Thymus (tissue), 11 donors: ENCODE measurements at regions not wholly inside any gene's neighbourhood (a gene's known extent, or its start where the extent isn't known, plus 50 kb on each side); places are given as distances from the start of the nearest gene placed in this dataset.
A peak's percentile ranks its signal among the peaks of the same experiment; 100 is the strongest.

Experiments used
- DNase-seq, 9 donors: peaks; one replicate each; pipeline ENCODE4 v3.0.0-alpha.2; 2013; ENCODE audit warnings: low spot score in 9 of 9, low read depth in 6 of 9, missing footprints in 1 of 9
- H3K27ac ChIP-seq, 2 donors: one replicate each; pipeline ENCODE4 v1.5.1; 2013; ENCODE audit warnings: control low read depth in 1 of 2, low read depth in 1 of 2, low read length in 1 of 2, mild to moderate bottlenecking in 1 of 2, moderate library complexity in 1 of 2
- H3K27me3 ChIP-seq, 2 donors: one replicate each; pipeline ENCODE4 v1.5.1; 2013; ENCODE audit warnings: low read length in 1 of 2; ENCODE audit not compliant: control insufficient read depth in 2 of 2, insufficient read depth in 1 of 2
- H3K36me3 ChIP-seq, 2 donors: one replicate each; pipeline ENCODE4 v1.5.1; 2013; ENCODE audit warnings: low read length in 1 of 2, mild to moderate bottlenecking in 1 of 2, moderate library complexity in 1 of 2; ENCODE audit not compliant: control insufficient read depth in 2 of 2, insufficient read depth in 2 of 2
- H3K4me1 ChIP-seq, 2 donors: one replicate each; pipeline ENCODE4 v1.5.1; 2013; ENCODE audit warnings: low read length in 2 of 2; ENCODE audit not compliant: control insufficient read depth in 2 of 2, insufficient read depth in 2 of 2
- H3K4me3 ChIP-seq, 2 donors: one replicate each; pipeline ENCODE4 v1.5.1; 2013; ENCODE audit warnings: low read length in 2 of 2, control low read depth in 1 of 2, mild to moderate bottlenecking in 1 of 2
- H3K9me3 ChIP-seq, 2 donors: one replicate each; pipeline ENCODE4 v1.5.1; 2013; ENCODE audit warnings: low read length in 1 of 2, mild to moderate bottlenecking in 1 of 2; ENCODE audit not compliant: control insufficient read depth in 2 of 2, insufficient read depth in 1 of 2
- WGBS: extraction: QIAGEN DNeasy Blood & Tissue Kit; methylation state at CpG from one replicate; pipeline ENCODE4 v1.1.7; 2013; 5-methylcytosine and 5-hydroxymethylcytosine counted together
- donor health status: healthy.

- no peaks in the 10 kb centered on the region for H3K9me3 ChIP-seq
- H3K4me3 ChIP-seq = peak overlapping the region in 1 of 2 donors; percentile 9
- no peaks in the 10 kb centered on the region for H3K27me3 ChIP-seq
- WGBS = 53% methylated on average over 7 of the region's 7 CpGs
- no peaks in the 10 kb centered on the region for H3K4me1 ChIP-seq
- H3K36me3 ChIP-seq = no peaks in the 10 kb centered on the region
- DNase-seq = no peak
- peak overlapping the region; percentile 20 to 72 for H3K27ac ChIP-seq
These were observed 425.7 kb upstream of the USP24 start for GRCh38 chr1:55640708-55641473.

- 95% methylated on average over 5 of the region's 5 CpGs for WGBS
- no peak overlapping the region for H3K27ac ChIP-seq
- no peaks in the 10 kb centered on the region for H3K27me3 ChIP-seq
- H3K9me3 ChIP-seq = no peaks in the 10 kb centered on the region
- H3K4me3 ChIP-seq = no peak overlapping the region
- no peaks in the 10 kb centered on the region for H3K4me1 ChIP-seq
- no peaks in the 10 kb centered on the region for H3K36me3 ChIP-seq
- no peak for DNase-seq
These were observed 424.4 kb upstream of the USP24 start for GRCh38 chr1:55639526-55639925.

- Histone ChIP-seq H3K9me3 (no peaks in the 10 kb centered on the region), H3K27me3 (no peaks in the 10 kb centered on the region), H3K4me1 (no peaks in the 10 kb centered on the region), H3K4me3 (no peak overlapping the region), H3K36me3 (no peaks in the 10 kb centered on the region), H3K27ac (no peak overlapping the region)
- WGBS = 96% methylated on average over 1 of the region's 1 CpG
- DNase-seq = no peak
These were observed 423.9 kb upstream of the USP24 start for GRCh38 chr1:55639051-55639450.

- Histone ChIP-seq H3K9me3 (no peaks in the 10 kb centered on the region), H3K27ac (no peak overlapping the region), H3K36me3 (no peaks in the 10 kb centered on the region), H3K4me1 (no peaks in the 10 kb centered on the region), H3K4me3 (no peak overlapping the region), H3K27me3 (no peaks in the 10 kb centered on the region)
- no peak for DNase-seq
- 97% methylated on average over 1 of the region's 1 CpG for WGBS
These were observed 421.5 kb upstream of the USP24 start for GRCh38 chr1:55636696-55637095.

- no peak overlapping the region for H3K27ac ChIP-seq
- no peaks in the 10 kb centered on the region for H3K36me3 ChIP-seq
- H3K4me3 ChIP-seq = no peak overlapping the region
- no peaks in the 10 kb centered on the region for H3K27me3 ChIP-seq
- no peak for DNase-seq
- WGBS = 47% methylated on average over 2 of the region's 2 CpGs
- H3K9me3 ChIP-seq = no peaks in the 10 kb centered on the region
- H3K4me1 ChIP-seq = no peaks in the 10 kb centered on the region
These were observed 420.7 kb upstream of the USP24 start for GRCh38 chr1:55635856-55636255.

GRCh38 chr1:55634516-55634915 lies 419.4 kb upstream of the USP24 start:
- H3K4me3 ChIP-seq = no peak overlapping the region
- no peaks in the 10 kb centered on the region for H3K9me3 ChIP-seq
- no peaks in the 10 kb centered on the region for H3K27me3 ChIP-seq
- H3K36me3 ChIP-seq = no peaks in the 10 kb centered on the region
- 98% methylated on average over 1 of the region's 1 CpG for WGBS
- H3K4me1 ChIP-seq = no peaks in the 10 kb centered on the region
- no peak for DNase-seq
- no peak overlapping the region for H3K27ac ChIP-seq

- DNase-seq = no peak
- H3K27ac ChIP-seq = peak overlapping the region in 1 of 2 donors; percentile 10
- WGBS = 85% methylated on average over 2 of the region's 2 CpGs
These were observed 417.7 kb upstream of the USP24 start for GRCh38 chr1:55632906-55633305.

GRCh38 chr1:55632058-55632457 lies 416.9 kb upstream of the USP24 start:
- Histone ChIP-seq H3K9me3 (no peaks in the 10 kb centered on the region), H3K36me3 (no peaks in the 10 kb centered on the region), H3K4me3 (no peak overlapping the region), H3K27ac (no peak overlapping the region), H3K4me1 (no peaks in the 10 kb centered on the region), H3K27me3 (no peaks in the 10 kb centered on the region)
- 15% methylated on average over 3 of the region's 3 CpGs for WGBS
- no peak for DNase-seq

More at GRCh38 chr1:55632906-55633305, 417.7 kb upstream of the USP24 start:
- Histone ChIP-seq H3K4me1 (no peaks in the 10 kb centered on the region), H3K27me3 (no peaks in the 10 kb centered on the region), H3K9me3 (no peaks in the 10 kb centered on the region), H3K36me3 (no peaks in the 10 kb centered on the region), H3K4me3 (no peak overlapping the region)

GRCh38 chr1:55631509-55631908 lies 416.3 kb upstream of the USP24 start:
- Histone ChIP-seq H3K36me3 (no peaks in the 10 kb centered on the region), H3K9me3 (no peaks in the 10 kb centered on the region), H3K27ac (no peak overlapping the region), H3K27me3 (no peaks in the 10 kb centered on the region), H3K4me3 (no peak overlapping the region), H3K4me1 (no peaks in the 10 kb centered on the region)
- WGBS = 99% methylated on average over 2 of the region's 2 CpGs
- no peak for DNase-seq
